HG03457 (cell line): ENCODE measurements at regions not wholly inside any gene's neighbourhood (a gene's known extent, or its start where the extent isn't known, plus 50 kb on each side); places are given as distances from the start of the nearest gene placed in this dataset.
"Not testable (repeated sequence)": the region's sequence is repeated elsewhere in the genome, so short reads cannot be mapped to it uniquely, and the experiment has no call there.

ENCODE experiments used
- ATAC-seq: cut with Tn5 transposase; IDR thresholded peaks from one replicate; pipeline ENCODE4 v1.9.1; 2021; ENCODE audit warnings: moderate number of reproducible peaks; ENCODE audit not compliant: unreplicated experiment

- ATAC-seq = not testable (repeated sequence)
These were observed 158.6 kb upstream of the CCN2 start for GRCh38 chr6:132109752-132110151.

GRCh38 chr6:132107896-132108295 is 156.7 kb upstream of the CCN2 start:
- ATAC-seq = no peak

- ATAC-seq = no peak
These were observed 150.4 kb upstream of the CCN2 start for GRCh38 chr6:132101535-132101934.

- no peak for ATAC-seq
These were observed 149.3 kb upstream of the CCN2 start for GRCh38 chr6:132100388-132100990.

- ATAC-seq = no peak
These were observed 145.8 kb upstream of the CCN2 start for GRCh38 chr6:132096996-132097395.

GRCh38 chr6:132096245-132096644 is 145.1 kb upstream of the CCN2 start:
- no peak for ATAC-seq

GRCh38 chr6:132089173-132089572 is 138.0 kb upstream of the CCN2 start:
- ATAC-seq = no peak

- ATAC-seq = no peak
These were observed 137.0 kb upstream of the CCN2 start for GRCh38 chr6:132088150-132088549.

- no peak for ATAC-seq
These were observed 136.2 kb upstream of the CCN2 start for GRCh38 chr6:132087391-132087790.

- no peak for ATAC-seq
These were observed 134.6 kb upstream of the CCN2 start for GRCh38 chr6:132085731-132086130.

- ATAC-seq = no peak
These were observed 133.8 kb upstream of the CCN2 start for GRCh38 chr6:132084811-132085509.

- ATAC-seq = no peak
These were observed 131.2 kb upstream of the CCN2 start for GRCh38 chr6:132082421-132082820.

- ATAC-seq = no peak
These were observed 130.2 kb upstream of the CCN2 start for GRCh38 chr6:132081338-132081737.

GRCh38 chr6:132079286-132079685 is 128.1 kb upstream of the CCN2 start:
- ATAC-seq = no peak

GRCh38 chr6:132076452-132076851 is 125.3 kb upstream of the CCN2 start:
- no peak for ATAC-seq

GRCh38 chr6:132072831-132073230 is 121.7 kb upstream of the CCN2 start:
- ATAC-seq = no peak

- no peak for ATAC-seq
These were observed 121.1 kb upstream of the CCN2 start for GRCh38 chr6:132072271-132072670.

GRCh38 chr6:132070356-132070755 is 119.2 kb upstream of the CCN2 start:
- ATAC-seq = no peak

- ATAC-seq = no peak
These were observed 117.6 kb upstream of the CCN2 start for GRCh38 chr6:132068766-132069165.

GRCh38 chr6:132067286-132067685 is 116.1 kb upstream of the CCN2 start:
- ATAC-seq = no peak

- no peak for ATAC-seq
These were observed 114.4 kb upstream of the CCN2 start for GRCh38 chr6:132065556-132065955.

GRCh38 chr6:132063738-132064137 is 112.6 kb upstream of the CCN2 start:
- no peak for ATAC-seq

GRCh38 chr6:132063204-132063603 is 112.0 kb upstream of the CCN2 start:
- no peak for ATAC-seq
